Kidney (tissue), 13 donors: ENCODE measurements at regions not wholly inside any gene's neighbourhood (a gene's known extent, or its start where the extent isn't known, plus 50 kb on each side); places are given as distances from the start of the nearest gene placed in this dataset.

ENCODE experiments used
- DNase-seq, 5 donors: peaks; one replicate each; pipeline ENCODE4 v3.0.0-alpha.2; 2013 to 2020
- FAIRE-seq: peaks from 2 replicates; lab custom pipeline; 2012; peaks lifted over from hg19 to GRCh38; lab: Jason Lieb, UNC
- H3K27ac ChIP-seq, 2 donors: one replicate each; pipeline ENCODE4 v1.7.0; 2013; ENCODE audit warnings: low read depth in 2 of 2, low read length in 2 of 2, inconsistent platforms in 1 of 2
- H3K27me3 ChIP-seq: one replicate; pipeline ENCODE4 v1.7.1; 2013; ENCODE audit warnings: low read length, inconsistent platforms; ENCODE audit not compliant: control insufficient read depth, insufficient read depth
- H3K36me3 ChIP-seq, 3 donors: one replicate each; pipeline versions ENCODE4 v1.7.0 to v1.7.1; 2013; ENCODE audit warnings: low read length in 3 of 3, control low read depth in 1 of 3, inconsistent platforms in 1 of 3; ENCODE audit not compliant: insufficient read depth in 3 of 3, control insufficient read depth in 2 of 3
- H3K4me1 ChIP-seq, 3 donors: one replicate each; pipeline versions ENCODE4 v1.7.0 to v1.7.1; 2013; ENCODE audit warnings: low read length in 3 of 3, inconsistent platforms in 1 of 3, low read depth in 1 of 3; ENCODE audit not compliant: control insufficient read depth in 2 of 3, insufficient read depth in 2 of 3
- H3K4me3 ChIP-seq, 3 donors: one replicate each; pipeline versions ENCODE4 v1.7.0 to v1.8.1; 2013; ENCODE audit warnings: low read length in 3 of 3, control low read depth in 1 of 3, inconsistent platforms in 1 of 3
- H3K9ac ChIP-seq, 3 donors: one replicate each; pipeline versions ENCODE4 v1.7.0 to v1.7.1; 2013; ENCODE audit warnings: low read length in 3 of 3, control low read depth in 1 of 3, inconsistent platforms in 1 of 3
- H3K9me3 ChIP-seq, 3 donors: one replicate each; pipeline versions ENCODE4 v1.7.0 to v1.7.1; 2013; ENCODE audit warnings: low read length in 3 of 3, control low read depth in 1 of 3, inconsistent platforms in 1 of 3; ENCODE audit not compliant: control insufficient read depth in 2 of 3, insufficient read depth in 1 of 3
- intact Hi-C: fragments of 100-400 bp; cut with DNase I; formaldehyde crosslinking; loops from one replicate; pipeline ENCODE4 v1.11.1; 2022
- TF ChIP-seq, protein P1 (sequence below): IDR thresholded peaks from 3 replicates; pipeline ENCODE4 v1.5.1; 2012; ENCODE audit warnings: mild to moderate bottlenecking, moderate library complexity, borderline replicate concordance; ENCODE audit not compliant: insufficient read depth; ENCODE audit errors: extremely low read depth
- donor health status: control.
- donor health status: control.
- donor health status: control.
- donor health status: control.
- donor health status: control.
- donor health status: DM: yes; HTN: yes; CAD: no.
- donor health status: Normal renal cell carcinoma (clear cell type).

DNA sequence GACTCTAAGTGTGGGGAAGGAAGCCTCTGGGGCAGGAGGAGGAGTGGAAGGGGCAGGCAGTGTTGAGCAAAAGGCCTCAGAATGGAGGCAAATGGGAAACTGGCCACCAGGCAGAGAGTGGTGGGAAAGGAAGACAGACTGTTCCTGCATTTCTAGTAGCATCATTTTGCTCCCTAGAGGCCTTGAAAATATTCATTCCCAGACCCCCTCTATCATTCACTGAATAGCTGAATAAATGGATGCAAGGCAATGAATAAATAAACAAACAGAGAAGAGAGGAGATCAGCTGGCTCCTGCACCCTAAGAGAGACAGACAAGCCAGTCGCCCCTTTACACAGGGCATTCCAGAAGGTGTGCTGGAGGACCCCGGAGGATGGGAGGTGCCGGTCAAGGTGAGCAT lies 511.9 kb downstream of the BCOR start:
- TF ChIP-seq, protein P1, sequence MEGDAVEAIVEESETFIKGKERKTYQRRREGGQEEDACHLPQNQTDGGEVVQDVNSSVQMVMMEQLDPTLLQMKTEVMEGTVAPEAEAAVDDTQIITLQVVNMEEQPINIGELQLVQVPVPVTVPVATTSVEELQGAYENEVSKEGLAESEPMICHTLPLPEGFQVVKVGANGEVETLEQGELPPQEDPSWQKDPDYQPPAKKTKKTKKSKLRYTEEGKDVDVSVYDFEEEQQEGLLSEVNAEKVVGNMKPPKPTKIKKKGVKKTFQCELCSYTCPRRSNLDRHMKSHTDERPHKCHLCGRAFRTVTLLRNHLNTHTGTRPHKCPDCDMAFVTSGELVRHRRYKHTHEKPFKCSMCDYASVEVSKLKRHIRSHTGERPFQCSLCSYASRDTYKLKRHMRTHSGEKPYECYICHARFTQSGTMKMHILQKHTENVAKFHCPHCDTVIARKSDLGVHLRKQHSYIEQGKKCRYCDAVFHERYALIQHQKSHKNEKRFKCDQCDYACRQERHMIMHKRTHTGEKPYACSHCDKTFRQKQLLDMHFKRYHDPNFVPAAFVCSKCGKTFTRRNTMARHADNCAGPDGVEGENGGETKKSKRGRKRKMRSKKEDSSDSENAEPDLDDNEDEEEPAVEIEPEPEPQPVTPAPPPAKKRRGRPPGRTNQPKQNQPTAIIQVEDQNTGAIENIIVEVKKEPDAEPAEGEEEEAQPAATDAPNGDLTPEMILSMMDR, result no peak
- no peaks in the 10 kb centered on the region for H3K36me3 ChIP-seq
- DNase-seq, result no peak
- peaks cover 2% of the 10 kb centered on the region for H3K27me3 ChIP-seq
- H3K4me1 ChIP-seq, result no peaks in the 10 kb centered on the region
- H3K9ac ChIP-seq, result no peak overlapping the region
- no peak for FAIRE-seq
- H3K4me3 ChIP-seq, result no peak overlapping the region
- H3K9me3 ChIP-seq, result no peaks in the 10 kb centered on the region
- intact Hi-C loops, result no loop called here
- H3K27ac ChIP-seq, result no peak overlapping the region

DNA sequence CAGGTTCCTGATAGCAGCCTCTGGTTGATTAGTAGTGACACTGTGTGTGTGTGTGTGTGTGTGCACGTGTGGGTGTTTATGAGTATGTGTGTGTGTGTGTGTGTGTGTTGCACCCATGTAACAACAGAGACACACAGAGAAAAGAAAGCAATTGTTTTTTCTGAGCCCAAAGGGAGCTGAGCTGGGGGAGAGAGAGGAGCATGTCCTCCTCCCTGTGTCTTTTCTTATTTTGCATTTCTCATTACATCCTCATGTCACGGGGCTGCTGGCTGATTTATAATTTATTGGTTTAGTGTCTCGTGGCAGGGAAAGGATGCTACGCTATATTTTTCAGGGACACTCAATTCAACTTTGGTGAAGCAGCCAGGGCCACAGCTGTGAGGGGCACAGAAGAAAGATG lies 511.4 kb downstream of the BCOR start:
- H3K27me3 ChIP-seq, result peaks cover 2% of the 10 kb centered on the region

DNA sequence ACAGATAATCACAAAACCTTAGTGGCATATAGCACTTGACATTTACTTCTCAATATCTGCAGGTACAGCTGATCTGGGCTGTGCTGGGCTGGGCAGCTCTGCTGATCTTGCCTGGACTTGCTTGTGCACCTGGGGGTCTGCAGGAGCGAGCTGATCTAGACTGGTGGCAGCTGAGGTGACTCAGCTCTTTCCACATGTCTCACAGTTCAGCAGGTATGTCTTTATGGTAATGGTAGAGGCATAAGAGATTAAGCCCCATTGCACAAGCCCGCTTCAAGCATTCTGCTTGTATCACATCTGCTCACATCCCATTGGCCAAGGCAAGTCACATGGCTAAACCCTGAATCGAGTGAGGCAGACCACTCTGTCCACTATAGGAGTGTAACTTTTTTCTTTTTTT lies 506.7 kb downstream of the BCOR start:
- Histone ChIP-seq H3K36me3 (no peaks in the 10 kb centered on the region), H3K9ac (no peak overlapping the region), H3K27me3 (peaks cover 2% of the 10 kb centered on the region), H3K27ac (no peak overlapping the region), H3K4me1 (no peaks in the 10 kb centered on the region), H3K9me3 (no peaks in the 10 kb centered on the region), H3K4me3 (no peak overlapping the region)
- FAIRE-seq (no peak), DNase-seq (no peak)
- TF ChIP-seq, protein P1, result no peak
- intact Hi-C loops, result no loop called here

More for the DNA sequence above, 511.4 kb downstream of the BCOR start:
- no peaks in the 10 kb centered on the region for H3K4me1 ChIP-seq
- no peaks in the 10 kb centered on the region for H3K36me3 ChIP-seq
- TF ChIP-seq, protein P1, result no peak
- H3K27ac ChIP-seq, result no peak overlapping the region
- H3K9me3 ChIP-seq, result no peaks in the 10 kb centered on the region
- FAIRE-seq, result no peak
- intact Hi-C loops, result no loop called here
- no peak overlapping the region for H3K9ac ChIP-seq
- DNase-seq, result no peak
- no peak overlapping the region for H3K4me3 ChIP-seq

DNA sequence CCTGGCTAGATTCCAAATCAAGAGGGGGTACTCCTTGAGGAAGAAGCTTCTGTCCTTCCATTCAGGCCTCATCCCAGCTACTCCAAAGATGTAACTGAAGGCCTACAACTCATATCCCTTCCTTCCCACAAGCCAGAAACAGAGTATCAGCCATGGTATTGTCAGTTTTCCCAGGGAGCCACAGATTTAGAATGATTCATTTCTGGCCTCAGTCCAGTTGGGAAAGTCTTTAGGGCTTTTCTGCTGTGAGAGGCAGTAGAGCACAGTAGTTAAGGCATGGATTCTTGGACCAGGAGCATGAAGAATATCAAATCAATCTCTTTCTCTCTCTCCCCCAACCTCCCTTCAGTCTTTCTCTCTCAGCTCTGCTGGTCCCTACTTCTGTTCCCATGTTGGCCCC lies 505.0 kb downstream of the BCOR start:
- FAIRE-seq, result no peak
- no peak overlapping the region for H3K9ac ChIP-seq
- H3K27me3 ChIP-seq, result no peaks in the 10 kb centered on the region
- no peak overlapping the region for H3K27ac ChIP-seq
- DNase-seq, result no peak
- no peak overlapping the region for H3K4me3 ChIP-seq
- intact Hi-C loops, result no loop called here
- no peaks in the 10 kb centered on the region for H3K9me3 ChIP-seq
- H3K36me3 ChIP-seq, result no peaks in the 10 kb centered on the region
- H3K4me1 ChIP-seq, result no peaks in the 10 kb centered on the region
- TF ChIP-seq, protein P1, result no peak
